Spinal cord (tissue), 9 donors: ENCODE measurements at regions not wholly inside any gene's neighbourhood (a gene's known extent, or its start where the extent isn't known, plus 50 kb on each side); places are given as distances from the start of the nearest gene placed in this dataset.
A peak's percentile ranks its signal among the peaks of the same experiment; 100 is the strongest.

ENCODE experiments used
- DNase-seq, 6 donors: peaks; one replicate each; pipeline versions ENCODE4 v3.0.0 to v3.0.0-alpha.2; 2013 to 2015; ENCODE audit warnings: low spot score in 6 of 6, low read depth in 4 of 6
- H3K27ac ChIP-seq: one replicate; pipeline ENCODE4 v1.5.1; 2013; ENCODE audit warnings: low read depth, low read length, control low read depth
- H3K27me3 ChIP-seq: one replicate; pipeline ENCODE4 v1.6.1; 2013; ENCODE audit warnings: low read length; ENCODE audit not compliant: control insufficient read depth, insufficient read depth
- H3K36me3 ChIP-seq: one replicate; pipeline ENCODE4 v1.6.1; 2013; ENCODE audit warnings: low read length; ENCODE audit not compliant: control insufficient read depth, insufficient read depth
- H3K4me1 ChIP-seq: one replicate; pipeline ENCODE4 v1.6.1; 2013; ENCODE audit warnings: low read length; ENCODE audit not compliant: control insufficient read depth, insufficient read depth
- H3K4me3 ChIP-seq: one replicate; pipeline ENCODE4 v1.5.1; 2013; ENCODE audit warnings: low read depth, low read length, control low read depth
- H3K9me3 ChIP-seq: one replicate; pipeline ENCODE4 v1.6.1; 2013; ENCODE audit warnings: low read length; ENCODE audit not compliant: control insufficient read depth, insufficient read depth
- WGBS: methylation state at CpG from one replicate; pipeline ENCODE4 v1.1.5; 2013; ENCODE audit warnings: missing lambda C conversion rate; ENCODE audit not compliant: insufficient coverage; 5-methylcytosine and 5-hydroxymethylcytosine counted together
- donor health status: healthy.

GRCh38 chr10:128751851-128752250 is 625.6 kb upstream of the MKI67 start:
- WGBS, result no CpG with 5 or more reads among the region's 3 CpGs
- no peak overlapping the region for H3K4me3 ChIP-seq
- no peaks in the 10 kb centered on the region for H3K27me3 ChIP-seq
- DNase-seq, result no peak
- H3K36me3 ChIP-seq, result no peaks in the 10 kb centered on the region
- peaks cover 2% of the 10 kb centered on the region for H3K9me3 ChIP-seq
- H3K4me1 ChIP-seq, result peaks cover 6% of the 10 kb centered on the region
- no peak overlapping the region for H3K27ac ChIP-seq

DNA sequence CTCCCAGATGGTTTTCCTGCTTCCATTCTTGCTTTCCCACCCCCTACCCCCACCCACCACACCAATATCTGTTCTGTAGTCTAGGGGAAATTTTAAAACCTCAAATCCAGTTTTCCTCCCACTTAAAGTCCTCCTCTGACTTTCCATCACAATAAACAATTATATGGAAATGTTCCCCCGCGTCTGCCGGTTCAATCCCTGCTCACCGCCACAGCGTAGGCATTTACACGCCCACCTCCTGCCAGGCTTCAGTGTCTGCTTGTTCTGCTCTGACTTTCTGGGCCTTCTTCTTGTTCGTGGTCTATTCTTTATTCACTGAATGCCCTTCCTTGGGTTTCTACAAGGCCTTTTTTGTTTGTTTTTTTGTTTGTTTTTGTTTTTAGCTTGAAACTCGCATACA is 633.0 kb upstream of the MKI67 start:
- Histone ChIP-seq H3K4me1 (peaks cover 1% of the 10 kb centered on the region), H3K9me3 (no peaks in the 10 kb centered on the region), H3K36me3 (no peaks in the 10 kb centered on the region), H3K27me3 (no peaks in the 10 kb centered on the region), H3K4me3 (no peak overlapping the region), H3K27ac (no peak overlapping the region)
- 92% methylated on average over 6 of the region's 8 CpGs for WGBS
- DNase-seq, result no peak

- Histone ChIP-seq H3K4me1 (peaks cover 3% of the 10 kb centered on the region), H3K36me3 (no peaks in the 10 kb centered on the region), H3K27me3 (peaks cover 2% of the 10 kb centered on the region), H3K4me3 (no peak overlapping the region), H3K9me3 (no peaks in the 10 kb centered on the region), H3K27ac (no peak overlapping the region)
- peak in 2 of 6 donors; percentile 37 to 50 for DNase-seq
- 15% methylated on average over 2 of the region's 4 CpGs for WGBS
Observed at GRCh38 chr10:128763588-128763987, 637.4 kb upstream of the MKI67 start.

DNA sequence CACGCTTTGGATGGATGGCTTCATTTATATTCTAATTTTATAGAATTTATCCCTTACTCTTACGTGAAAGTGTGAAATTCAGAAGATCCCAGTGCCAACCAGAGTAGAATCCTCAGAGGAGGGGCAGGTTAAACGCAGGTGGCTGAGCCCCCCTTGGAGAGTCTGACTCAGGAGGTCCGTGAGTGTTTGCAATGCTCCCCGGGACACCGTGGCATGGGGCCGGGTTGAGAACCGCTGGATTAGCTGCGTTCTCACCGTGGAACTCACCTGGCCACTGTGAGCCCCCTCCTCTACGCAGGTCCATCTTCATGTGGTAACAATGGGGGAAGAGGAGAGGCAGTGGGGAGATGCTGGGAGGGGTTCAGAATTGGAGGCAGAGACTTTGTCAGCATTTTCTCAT is 638.0 kb upstream of the MKI67 start:
- no peak for DNase-seq
- Histone ChIP-seq H3K9me3 (no peaks in the 10 kb centered on the region), H3K27ac (no peak overlapping the region), H3K4me1 (peaks cover 3% of the 10 kb centered on the region), H3K27me3 (peaks cover 2% of the 10 kb centered on the region), H3K4me3 (no peak overlapping the region), H3K36me3 (no peaks in the 10 kb centered on the region)
- 67% methylated on average over 10 of the region's 11 CpGs for WGBS

DNA sequence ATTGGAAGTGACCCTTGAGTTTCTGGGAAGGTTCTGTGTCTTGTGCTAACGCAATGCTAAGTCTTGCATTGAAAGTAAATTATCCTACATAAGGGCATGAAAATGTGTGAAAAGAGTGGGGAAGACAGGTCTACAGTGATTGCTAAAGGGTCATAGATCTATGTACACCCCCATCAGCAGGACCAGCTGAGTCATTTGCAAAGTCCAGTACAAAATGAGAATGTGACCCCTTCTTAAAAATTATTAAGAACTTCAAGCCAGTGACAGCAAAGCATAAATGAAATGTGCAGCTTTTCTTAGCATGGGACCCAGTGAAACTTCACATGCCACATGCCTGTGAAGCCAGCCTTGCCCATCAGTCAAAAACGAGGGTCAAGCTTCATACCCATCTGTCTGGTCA is 640.7 kb upstream of the MKI67 start:
- Histone ChIP-seq H3K27me3 (peaks cover 2% of the 10 kb centered on the region), H3K4me3 (no peak overlapping the region), H3K9me3 (no peaks in the 10 kb centered on the region), H3K36me3 (no peaks in the 10 kb centered on the region), H3K27ac (no peak overlapping the region), H3K4me1 (peaks cover 3% of the 10 kb centered on the region)
- no peak for DNase-seq
- WGBS, result 86% methylated on average over 1 of the region's 2 CpGs

GRCh38 chr10:128774979-128775378 is 648.8 kb upstream of the MKI67 start:
- no peaks in the 10 kb centered on the region for H3K4me1 ChIP-seq
- no peak overlapping the region for H3K4me3 ChIP-seq
- no peak overlapping the region for H3K27ac ChIP-seq
- no peaks in the 10 kb centered on the region for H3K36me3 ChIP-seq
- no peaks in the 10 kb centered on the region for H3K27me3 ChIP-seq
- no peak for DNase-seq
- WGBS, result no CpG with 5 or more reads among the region's 1 CpG
- H3K9me3 ChIP-seq, result no peaks in the 10 kb centered on the region

DNA sequence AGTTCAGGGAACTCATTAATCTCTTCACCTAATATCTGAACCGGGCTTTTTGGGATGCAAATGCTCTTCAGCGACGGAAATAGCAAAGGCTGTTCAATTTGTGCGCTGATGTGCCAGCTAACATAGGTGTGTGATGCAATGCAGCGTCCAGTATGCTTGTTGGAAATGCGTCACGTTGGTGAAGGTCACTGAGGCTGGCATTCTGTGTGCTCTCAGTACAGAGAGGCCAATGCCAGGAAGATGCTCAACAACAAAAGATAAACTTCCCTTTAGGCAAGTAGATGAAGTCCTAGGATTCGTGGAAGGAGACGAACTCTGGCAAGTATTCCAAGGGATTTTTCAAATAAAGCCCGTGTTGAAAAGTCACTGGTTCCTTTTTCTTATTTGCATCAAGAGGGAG is 649.5 kb upstream of the MKI67 start:
- DNase-seq, result no peak
- 71% methylated on average over 7 of the region's 10 CpGs for WGBS

GRCh38 chr10:128776673-128777252 is 650.5 kb upstream of the MKI67 start:
- Histone ChIP-seq H3K4me3 (no peak overlapping the region), H3K36me3 (no peaks in the 10 kb centered on the region), H3K27me3 (no peaks in the 10 kb centered on the region), H3K9me3 (no peaks in the 10 kb centered on the region), H3K27ac (no peak overlapping the region), H3K4me1 (no peaks in the 10 kb centered on the region)
- DNase-seq, result peak in 2 of 6 donors; percentile 4 to 15
- 66% methylated on average over 3 of the region's 9 CpGs for WGBS

More for the DNA sequence above, 649.5 kb upstream of the MKI67 start:
- H3K36me3 ChIP-seq, result no peaks in the 10 kb centered on the region
- no peaks in the 10 kb centered on the region for H3K27me3 ChIP-seq
- no peaks in the 10 kb centered on the region for H3K4me1 ChIP-seq
- H3K4me3 ChIP-seq, result no peak overlapping the region
- no peak overlapping the region for H3K27ac ChIP-seq
- no peaks in the 10 kb centered on the region for H3K9me3 ChIP-seq

- H3K4me1 ChIP-seq, result no peaks in the 10 kb centered on the region
- no peak overlapping the region for H3K4me3 ChIP-seq
- no peak overlapping the region for H3K27ac ChIP-seq
- H3K27me3 ChIP-seq, result no peaks in the 10 kb centered on the region
- no peaks in the 10 kb centered on the region for H3K9me3 ChIP-seq
- no CpG with 5 or more reads among the region's 2 CpGs for WGBS
- no peaks in the 10 kb centered on the region for H3K36me3 ChIP-seq
- DNase-seq, result no peak
Observed at GRCh38 chr10:128777342-128777741, 651.1 kb upstream of the MKI67 start.

DNA sequence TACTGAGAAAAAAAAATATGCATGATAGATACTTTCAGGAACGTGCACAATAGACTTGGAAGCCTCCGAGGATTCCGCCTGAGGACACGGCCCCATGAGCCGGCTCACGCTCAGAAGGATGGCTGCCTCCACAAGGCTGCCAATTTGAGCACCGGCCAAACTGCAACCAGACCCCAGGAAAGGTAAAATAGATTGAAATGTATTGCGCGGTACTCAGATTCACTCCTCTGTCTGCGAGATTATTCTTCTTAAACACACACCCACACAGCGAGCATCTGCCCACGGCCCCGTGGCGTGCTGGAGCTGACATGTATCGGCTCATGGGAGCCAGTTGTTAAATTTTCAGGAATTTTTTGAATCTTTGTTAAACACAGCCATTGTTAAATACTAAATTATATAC is 653.2 kb upstream of the MKI67 start:
- no peaks in the 10 kb centered on the region for H3K9me3 ChIP-seq

More for the DNA sequence above, 653.2 kb upstream of the MKI67 start:
- no peaks in the 10 kb centered on the region for H3K27me3 ChIP-seq
- H3K27ac ChIP-seq, result no peak overlapping the region
- DNase-seq, result peak in 1 of 6 donors; percentile 31
- WGBS, result 80% methylated on average over 3 of the region's 15 CpGs
- no peak overlapping the region for H3K4me3 ChIP-seq
- H3K4me1 ChIP-seq, result no peaks in the 10 kb centered on the region
- no peaks in the 10 kb centered on the region for H3K36me3 ChIP-seq
